ENCODE measurements at regions not wholly inside any gene's neighbourhood (a gene's known extent, or its start where the extent isn't known, plus 50 kb on each side); places are given as distances from the start of the nearest gene placed in this dataset.

DNA sequence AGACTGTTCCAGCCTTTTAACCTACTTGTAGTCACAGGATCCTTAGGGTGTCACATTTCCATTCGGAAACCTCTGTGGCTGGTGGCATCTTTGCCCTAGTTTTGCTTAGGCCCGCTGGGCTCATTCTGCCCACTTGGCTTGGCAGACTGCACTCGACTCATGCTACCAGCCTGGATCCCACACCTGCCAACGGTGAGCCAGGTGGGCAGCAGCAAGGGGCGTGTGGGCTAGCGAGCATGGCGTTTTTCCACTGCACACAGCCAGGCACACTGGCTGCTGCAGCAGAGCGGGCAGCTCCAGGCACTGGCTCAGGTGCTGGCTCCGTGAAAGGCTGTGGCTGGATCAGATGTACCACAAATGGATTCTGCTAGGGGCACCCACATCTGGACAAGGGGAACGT is 838.2 kb downstream of the SLITRK6 start:
- TF ChIP-seq CTCF (IDR thresholded peaks at IDR 0.05) (no peak), POLR2A (IDR thresholded peaks at IDR 0.05) (no peak)
